GM23338 (cell line): ENCODE measurements at regions not wholly inside any gene's neighbourhood (a gene's known extent, or its start where the extent isn't known, plus 50 kb on each side); places are given as distances from the start of the nearest gene placed in this dataset.

Source experiments
- ATAC-seq: fragments of 200-7000 bp; cut with Tn5 transposase; 3 replicates; pipeline ENCODE4 v1.9.1; 2020
- DNase-seq: peaks from one replicate; pipeline ENCODE4 v3.0.0-alpha.2; 2015; ENCODE audit warnings: low spot score
- H2AFZ ChIP-seq: fragments of 200-600 bp; sonication (generic); 2 replicates; pipeline ENCODE4 v1.8.0; 2016; ENCODE audit warnings: antibody characterized with exemption, mild to moderate bottlenecking, moderate library complexity
- H3F3A ChIP-seq: fragments of 200-600 bp; sonication (generic); replicated peaks from 2 replicates; pipeline ENCODE4 v1.8.0; 2017; ENCODE audit warnings: antibody characterized with exemption, mixed run types, low read depth
- H3K27ac ChIP-seq: fragments of 200-600 bp; sonication (generic); 2 replicates; pipeline ENCODE4 v1.6.1; 2016; ENCODE audit warnings: low read depth
- H3K27me3 ChIP-seq: fragments of 200-600 bp; sonication (generic); 2 replicates; pipeline ENCODE4 v1.8.0; 2016; ENCODE audit warnings: mild to moderate bottlenecking, mixed run types, moderate library complexity; ENCODE audit not compliant: insufficient read depth
- H3K36me3 ChIP-seq: fragments of 200-600 bp; sonication (generic); 2 replicates; pipeline ENCODE4 v1.8.0; 2016; ENCODE audit warnings: mild to moderate bottlenecking; ENCODE audit not compliant: insufficient read depth
- H3K4me1 ChIP-seq: fragments of 200-600 bp; sonication (generic); 2 replicates; pipeline ENCODE4 v1.8.0; 2016; ENCODE audit warnings: mild to moderate bottlenecking, moderate library complexity; ENCODE audit not compliant: insufficient read depth
- H3K4me2 ChIP-seq: fragments of 200-600 bp; sonication (generic); 2 replicates; pipeline ENCODE4 v1.7.1; 2017; ENCODE audit warnings: mixed run types
- H3K4me3 ChIP-seq: fragments of 200-600 bp; sonication (generic); 2 replicates; pipeline ENCODE4 v1.6.1; 2016; ENCODE audit warnings: mixed run types
- H3K79me2 ChIP-seq: fragments of 200-600 bp; sonication (generic); replicated peaks from 2 replicates; pipeline ENCODE4 v1.8.0; 2017; ENCODE audit warnings: mild to moderate bottlenecking; ENCODE audit not compliant: insufficient read depth
- H3K9me2 ChIP-seq: fragments of 200-600 bp; sonication (generic); 2 replicates; pipeline ENCODE4 v1.8.0; 2017; ENCODE audit not compliant: insufficient read depth
- H4K20me1 ChIP-seq: fragments of 200-600 bp; sonication (generic); replicated peaks from 2 replicates; pipeline ENCODE4 v1.8.0; 2017; ENCODE audit warnings: mild to moderate bottlenecking; ENCODE audit not compliant: insufficient read depth
- H3K27ac Mint-ChIP-seq: 2 replicates; pipeline ENCODE4 v1.8.0; 2020; ENCODE audit warnings: inconsistent platforms, mild to moderate bottlenecking, moderate library complexity, mixed read lengths
- H3K27me3 Mint-ChIP-seq: 3 replicates; pipeline ENCODE4 v1.8.0; 2022; ENCODE audit warnings: low read depth, mild to moderate bottlenecking, moderate library complexity, mixed read lengths, inconsistent platforms; ENCODE audit not compliant: insufficient read depth, poor library complexity
- H3K36me3 Mint-ChIP-seq: 3 replicates; pipeline ENCODE4 v1.8.0; 2021; ENCODE audit warnings: low read depth, mild to moderate bottlenecking, inconsistent platforms, moderate library complexity, mixed read lengths
- H3K4me1 Mint-ChIP-seq: 3 replicates; pipeline ENCODE4 v1.8.0; 2020; ENCODE audit warnings: mild to moderate bottlenecking, inconsistent platforms, mixed read lengths
- H3K4me3 Mint-ChIP-seq: 3 replicates; pipeline ENCODE4 v1.8.0; 2021; ENCODE audit warnings: moderate library complexity, mild to moderate bottlenecking, inconsistent platforms, mixed read lengths
- H3K9me3 Mint-ChIP-seq: 3 replicates; pipeline ENCODE4 v1.8.0; 2020; ENCODE audit warnings: moderate library complexity, mild to moderate bottlenecking, inconsistent platforms, mixed read lengths
- CREB1 ChIP-seq: fragments of 250-450 bp; sonication (Bioruptor Pico); IDR thresholded peaks from 2 replicates; pipeline ENCODE4 v1.5.0; 2020; ENCODE audit warnings: low read depth, mild to moderate bottlenecking, moderate library complexity
- CTCF ChIP-seq, 2 experiments: fragments of 200-600 bp in 1 of 2; sonication (generic) in 1 of 2; conservative IDR thresholded peaks; 2 replicates each; pipeline versions ENCODE4 v1.5.1 to v1.6.1; 2016 to 2017; ENCODE audit warnings: antibody characterized with exemption in 2 of 2, low read depth in 2 of 2, mild to moderate bottlenecking in 2 of 2, moderate library complexity in 1 of 2
- EZH2 ChIP-seq: fragments of 200-600 bp; sonication (generic); IDR thresholded peaks from one replicate; pipeline ENCODE4 v1.8.0; 2017; ENCODE audit warnings: antibody characterized with exemption, mild to moderate bottlenecking, low read depth; ENCODE audit not compliant: unreplicated experiment
- EZH2phosphoT487 ChIP-seq: fragments of 200-600 bp; sonication (generic); IDR thresholded peaks from one replicate; pipeline ENCODE4 v1.8.1; 2018; ENCODE audit warnings: antibody characterized with exemption; ENCODE audit not compliant: unreplicated experiment
- NANOG ChIP-seq: IDR thresholded peaks from 2 replicates; pipeline ENCODE4 v1.6.1; 2016; ENCODE audit warnings: antibody characterized with exemption, borderline replicate concordance
- POLR2AphosphoS5 ChIP-seq: IDR thresholded peaks from 2 replicates; pipeline ENCODE4 v1.6.1; 2016; ENCODE audit warnings: antibody characterized with exemption, low read depth
- REST ChIP-seq: IDR thresholded peaks from one replicate; pipeline ENCODE4 v1.6.1; 2018; ENCODE audit warnings: antibody characterized with exemption; ENCODE audit not compliant: unreplicated experiment
- STAT1 ChIP-seq: IDR thresholded peaks from one replicate; pipeline ENCODE4 v1.6.1; 2016; ENCODE audit warnings: antibody characterized with exemption; ENCODE audit not compliant: unreplicated experiment
- ZNF114 ChIP-seq: fragments of 250-450 bp; sonication (Bioruptor Pico); IDR thresholded peaks from 2 replicates; pipeline ENCODE4 v1.5.0; 2020; ENCODE audit warnings: mild to moderate bottlenecking, moderate library complexity
- ZNF331 ChIP-seq: fragments of 250-450 bp; sonication (Bioruptor Pico); IDR thresholded peaks from 2 replicates; pipeline ENCODE4 v1.5.0; 2020; ENCODE audit warnings: low read depth, mild to moderate bottlenecking, moderate library complexity
- ZNF462 ChIP-seq: fragments of 250-450 bp; sonication (Bioruptor Pico); IDR thresholded peaks from 2 replicates; pipeline ENCODE4 v1.5.0; 2020; ENCODE audit warnings: mild to moderate bottlenecking, moderate library complexity

GRCh38 chr9:79800578-79800977 lies 228.8 kb downstream of the TLE4 start:
- Histone ChIP-seq H2AFZ (no peak overlapping the region), H4K20me1 (no peaks in the 10 kb centered on the region), H3F3A (no peaks in the 10 kb centered on the region), H3K79me2 (no peaks in the 10 kb centered on the region), H3K4me2 (no peak overlapping the region), H3K4me1 (no peaks in the 10 kb centered on the region), H3K4me3 (no peak overlapping the region), H3K27me3 (no peaks in the 10 kb centered on the region), H3K27ac (no peak overlapping the region), H3K36me3 (no peaks in the 10 kb centered on the region), H3K9me2 (peaks cover 4% of the 10 kb centered on the region)
- no peaks in the 10 kb centered on the region for H3K27me3 Mint-ChIP-seq
- H3K27ac Mint-ChIP-seq: no peak overlapping the region
- no peaks in the 10 kb centered on the region for H3K36me3 Mint-ChIP-seq
- no peaks in the 10 kb centered on the region for H3K4me1 Mint-ChIP-seq
- DNase-seq (no peak), ATAC-seq (no peak)
- no peak for TF ChIP-seq EZH2phosphoT487
- no peak for TF ChIP-seq ZNF462 (CRISPR knock-in tag)
- TF ChIP-seq ZNF331 (CRISPR knock-in tag): no peak
- no peak for TF ChIP-seq CREB1 (CRISPR knock-in tag)
- no peak overlapping the region for H3K4me3 Mint-ChIP-seq
- H3K9me3 Mint-ChIP-seq: no peaks in the 10 kb centered on the region

GRCh38 chr9:79799691-79800335 lies 228.0 kb downstream of the TLE4 start:
- DNase-seq: no peak
- TF ChIP-seq CTCF (conservative IDR thresholded peaks at IDR 0.05; ENCODE audit: low read depth in 2 of 2) (no peak), ZNF114 (CRISPR knock-in tag) (no peak), REST (no peak), STAT1 (no peak), POLR2AphosphoS5 (no peak), EZH2 (no peak), NANOG (no peak), CREB1 (CRISPR knock-in tag) (no peak), EZH2phosphoT487 (no peak)

More at GRCh38 chr9:79799691-79800335, 228.0 kb downstream of the TLE4 start:
- no peak overlapping the region for H3K4me3 Mint-ChIP-seq
- H3K9me3 Mint-ChIP-seq: no peaks in the 10 kb centered on the region
- no peak overlapping the region for H3K27ac Mint-ChIP-seq
- H3K79me2 ChIP-seq: no peaks in the 10 kb centered on the region
- no peaks in the 10 kb centered on the region for H3K27me3 Mint-ChIP-seq
- no peak overlapping the region for H3K4me2 ChIP-seq
- H4K20me1 ChIP-seq: no peaks in the 10 kb centered on the region
- no peak for ATAC-seq
- H3K4me3 ChIP-seq: no peak overlapping the region
- H3K36me3 ChIP-seq: no peaks in the 10 kb centered on the region
- no peaks in the 10 kb centered on the region for H3F3A ChIP-seq
- H2AFZ ChIP-seq: no peak overlapping the region
- H3K9me2 ChIP-seq: peaks cover 4% of the 10 kb centered on the region
- H3K4me1 Mint-ChIP-seq: no peaks in the 10 kb centered on the region
- H3K4me1 ChIP-seq: no peaks in the 10 kb centered on the region
- no peaks in the 10 kb centered on the region for H3K27me3 ChIP-seq
- H3K27ac ChIP-seq: no peak overlapping the region
- no peaks in the 10 kb centered on the region for H3K36me3 Mint-ChIP-seq
